ENCODE measurements at regions not wholly inside any gene's neighbourhood (a gene's known extent, or its start where the extent isn't known, plus 50 kb on each side); places are given as distances from the start of the nearest gene placed in this dataset.

DNA sequence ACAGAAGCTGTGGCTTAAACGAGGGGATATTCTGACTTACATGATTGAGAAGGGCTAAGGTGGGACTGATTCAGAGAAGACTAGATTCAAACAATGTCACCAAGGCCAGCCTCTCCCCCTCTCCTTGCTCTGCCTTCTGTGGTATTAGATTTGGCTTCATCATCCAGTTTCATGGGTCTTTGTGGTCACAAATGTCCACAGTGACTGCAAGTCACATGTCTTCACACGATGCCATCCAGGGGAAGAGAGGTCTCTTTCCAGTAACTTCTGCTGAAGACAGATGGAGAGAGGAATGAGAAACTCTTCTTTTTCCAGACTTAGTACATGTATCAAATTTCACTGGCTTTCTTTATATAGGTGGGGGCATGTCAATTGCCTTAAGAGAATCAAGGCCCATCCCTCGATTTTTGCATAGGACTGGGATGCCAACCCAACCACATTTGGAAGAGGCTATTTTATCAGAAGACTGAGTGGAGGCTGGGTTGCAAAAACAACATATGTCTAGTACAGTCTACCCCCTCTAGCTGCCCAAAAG is 57.3 kb upstream of the HNF1B start:
- TF ChIP-seq CTCF (optimal IDR thresholded peaks at IDR 0.05 in 1 of 3, IDR thresholded peaks at IDR 0.05 in 1 of 3, conservative IDR thresholded peaks at IDR 0.05 in 1 of 3; ENCODE audit: extremely low read depth in 1 of 3, insufficient read depth in 2 of 3, low read length in 3 of 3): no peak
- no peak for TF ChIP-seq EZH2 (IDR thresholded peaks at IDR 0.05; ENCODE audit: low read length)

Measured in keratinocyte (primary cell).